ENCODE measurements at regions not wholly inside any gene's neighbourhood (a gene's known extent, or its start where the extent isn't known, plus 50 kb on each side); places are given as distances from the start of the nearest gene placed in this dataset.
A peak's percentile ranks its signal among the peaks of the same experiment; 100 is the strongest.
"Not testable (repeated sequence)": the region's sequence is repeated elsewhere in the genome, so short reads cannot be mapped to it uniquely, and the experiment has no call there.

GRCh38 chr17:83192161-83192788 lies 112.9 kb downstream of the METRNL start:
- DNase-seq = no peak

GRCh38 chr17:83192789-83193335 lies 113.5 kb downstream of the METRNL start:
- DNase-seq = not testable (repeated sequence)

- no peak for DNase-seq
Measured at GRCh38 chr17:83193336-83194185, 114.2 kb downstream of the METRNL start.

DNA sequence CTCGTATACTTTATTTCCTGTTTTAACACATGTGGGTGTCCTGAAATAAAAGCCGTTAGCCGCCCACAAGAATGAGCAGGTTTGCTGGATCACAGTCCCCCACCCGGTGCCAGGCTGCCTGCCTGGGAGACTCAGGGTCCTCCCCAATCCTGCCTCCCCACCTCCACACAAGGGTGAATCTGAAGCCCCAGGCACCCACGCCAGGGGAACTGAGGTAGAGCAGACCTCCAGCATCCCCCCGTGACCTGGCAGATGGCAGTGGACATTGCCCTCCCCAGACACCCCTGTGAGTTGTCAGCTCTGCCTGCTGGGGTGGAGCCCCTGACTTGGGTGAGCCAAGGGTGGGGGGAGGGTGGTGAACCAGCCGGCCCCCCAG lies 114.8 kb downstream of the METRNL start:
- DNase-seq = no peak

GRCh38 chr17:83194761-83195329 lies 115.4 kb downstream of the METRNL start:
- no peak for DNase-seq

GRCh38 chr17:83195330-83196023 lies 116.1 kb downstream of the METRNL start:
- DNase-seq = peak; percentile 61

GRCh38 chr17:83196024-83196365 lies 116.6 kb downstream of the METRNL start:
- no peak for DNase-seq

DNA sequence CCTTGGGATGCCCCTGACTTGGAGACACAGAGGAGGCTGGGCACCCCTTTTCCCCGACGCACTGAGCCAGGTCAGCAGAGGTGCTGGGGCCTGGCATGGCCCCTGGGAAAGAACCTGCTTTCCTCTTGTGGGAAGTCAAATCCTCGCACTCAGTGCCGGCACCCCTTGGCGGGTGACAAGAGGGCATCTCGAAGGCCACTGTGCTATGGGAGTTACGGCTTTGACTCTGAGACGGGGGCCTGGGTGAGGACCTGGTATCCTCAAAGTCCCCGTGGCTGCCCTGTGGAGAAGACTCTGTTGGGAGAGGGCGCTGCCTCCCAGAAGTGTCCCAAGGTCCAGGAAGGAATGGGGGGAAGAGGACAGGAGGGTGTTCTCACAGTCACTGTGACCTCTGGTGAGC lies 117.0 kb downstream of the METRNL start:
- DNase-seq = no peak

GRCh38 chr17:83196973-83197880 lies 117.8 kb downstream of the METRNL start:
- peak; percentile 57 for DNase-seq

- no peak for DNase-seq
Measured at GRCh38 chr17:83198366-83199341, 119.2 kb downstream of the METRNL start.

DNA sequence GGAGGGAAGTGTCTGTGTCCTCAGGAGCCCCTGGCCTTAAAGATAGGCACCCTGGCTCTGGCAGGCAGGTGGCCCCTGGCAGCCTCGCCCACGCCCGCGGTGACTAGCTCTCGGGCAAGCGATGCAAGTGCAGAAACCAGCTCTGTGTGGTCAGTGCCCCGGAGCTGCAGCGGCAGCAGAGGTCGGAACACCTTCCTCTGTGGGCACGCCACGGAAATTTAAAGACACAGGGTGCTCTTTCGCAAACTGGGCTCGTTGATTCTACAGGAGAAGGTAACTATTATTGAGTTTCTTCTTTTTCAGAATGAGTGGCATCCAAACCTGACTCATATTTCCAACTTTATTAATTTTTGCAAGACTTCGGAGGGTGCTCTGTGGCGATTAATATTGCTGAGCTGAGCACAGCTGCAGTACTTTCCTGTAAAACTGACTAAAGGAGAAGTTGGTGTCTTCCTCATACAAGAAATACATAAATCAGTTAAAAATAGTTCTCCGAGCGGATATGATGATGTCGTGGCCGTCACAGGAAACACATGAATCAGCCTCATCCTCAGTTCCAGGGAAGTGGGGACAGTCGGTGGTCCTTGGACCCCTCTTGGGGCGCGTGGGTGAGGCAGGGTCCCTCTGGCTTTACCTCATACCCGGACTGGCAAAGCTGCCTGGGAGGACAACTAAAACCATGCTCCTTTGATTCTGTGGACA lies 120.2 kb downstream of the METRNL start:
- DNase-seq = no peak

GRCh38 chr17:83200231-83200699 lies 120.9 kb downstream of the METRNL start:
- DNase-seq = peak; percentile 66

DNA sequence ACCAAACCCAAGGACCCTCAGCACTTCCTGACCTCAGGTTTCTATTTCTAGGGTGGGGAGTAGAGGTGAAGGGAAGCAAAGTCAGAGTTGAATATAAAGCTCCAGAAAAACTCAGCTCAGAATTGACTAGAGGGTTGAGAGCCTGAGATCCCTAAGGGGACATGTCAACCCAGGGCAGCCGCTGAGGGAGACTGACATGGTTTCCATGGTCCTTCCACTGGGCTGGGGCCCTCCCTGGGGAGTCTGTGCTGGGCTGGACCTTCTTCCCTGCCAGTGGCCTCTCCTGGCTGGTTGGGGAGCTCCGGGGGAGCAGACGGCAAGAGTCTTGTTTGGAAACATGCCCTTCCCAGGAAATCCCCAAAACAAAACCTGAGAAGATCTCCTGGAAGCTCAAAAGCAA lies 121.3 kb downstream of the METRNL start:
- DNase-seq = no peak

- DNase-seq = no peak
Measured at GRCh38 chr17:83201206-83202001, 122.0 kb downstream of the METRNL start.

GRCh38 chr17:83202002-83203000 lies 122.9 kb downstream of the METRNL start:
- DNase-seq = no peak

DNA sequence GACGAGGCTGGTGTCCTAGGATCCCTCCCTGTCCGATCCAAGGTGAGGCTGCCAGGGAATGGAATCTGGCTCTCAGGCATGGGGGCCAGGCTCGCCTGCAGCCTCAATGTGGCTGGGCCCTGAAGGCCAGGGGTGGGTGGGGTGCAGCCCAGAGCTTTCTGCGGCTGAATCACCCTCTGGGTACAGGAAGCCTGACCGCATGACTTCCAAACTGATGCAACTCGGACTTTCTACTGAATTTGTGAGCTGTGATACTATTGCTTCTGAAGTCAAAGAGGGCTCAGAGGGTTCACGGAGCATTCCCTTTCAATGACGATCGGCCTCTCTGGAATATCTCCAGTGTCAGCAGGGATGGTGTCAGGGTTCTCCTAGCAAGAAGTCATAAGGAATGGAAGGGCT lies 123.7 kb downstream of the METRNL start:
- DNase-seq = no peak

- no peak for DNase-seq
Measured at GRCh38 chr17:83203472-83204221, 124.2 kb downstream of the METRNL start.

All from tongue (tissue), 1 donor.